Coronary artery (tissue), 2 donors: ENCODE measurements at regions not wholly inside any gene's neighbourhood (a gene's known extent, or its start where the extent isn't known, plus 50 kb on each side); places are given as distances from the start of the nearest gene placed in this dataset.

Source experiments
- DNase-seq: peaks from one replicate; pipeline ENCODE4 v3.0.0-alpha.2; 2017; ENCODE audit warnings: low spot score
- H3K27ac ChIP-seq, 2 donors: fragments of 200-600 bp; sonication (generic); one replicate each; pipeline ENCODE4 v1.5.1; 2016 to 2019
- H3K4me3 ChIP-seq: fragments of 200-600 bp; sonication (generic); 2 replicates; pipeline ENCODE4 v1.5.1; 2016; ENCODE audit warnings: mild to moderate bottlenecking, moderate library complexity
- TF ChIP-seq, protein P1 (sequence below): fragments of 200-600 bp; sonication (generic); IDR thresholded peaks from one replicate; pipeline ENCODE4 v1.5.1; 2019; ENCODE audit warnings: antibody characterized with exemption

DNA sequence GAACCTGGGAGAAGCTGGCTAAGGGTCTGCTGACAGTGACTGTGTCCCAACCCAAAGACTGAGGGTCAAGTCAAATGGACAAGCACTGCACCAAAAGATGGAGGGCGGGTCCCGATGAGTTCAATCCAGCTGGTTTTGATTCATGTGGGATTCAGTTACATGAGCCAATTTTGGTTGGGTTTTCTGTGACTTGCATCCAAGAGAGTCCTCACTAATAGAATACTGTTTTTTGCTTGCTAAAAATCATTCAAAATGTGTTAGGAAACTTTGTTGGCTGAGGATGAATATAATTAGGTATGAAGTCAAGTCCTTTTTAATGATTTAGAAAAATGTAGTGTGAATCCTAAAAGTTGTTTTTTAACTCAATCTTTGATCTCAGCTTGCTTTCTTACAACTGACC is 323.8 kb upstream of the NOX3 start:
- no peak for DNase-seq
- Histone ChIP-seq H3K27ac (no peak overlapping the region), H3K4me3 (no peak overlapping the region)
- TF ChIP-seq, protein P1, sequence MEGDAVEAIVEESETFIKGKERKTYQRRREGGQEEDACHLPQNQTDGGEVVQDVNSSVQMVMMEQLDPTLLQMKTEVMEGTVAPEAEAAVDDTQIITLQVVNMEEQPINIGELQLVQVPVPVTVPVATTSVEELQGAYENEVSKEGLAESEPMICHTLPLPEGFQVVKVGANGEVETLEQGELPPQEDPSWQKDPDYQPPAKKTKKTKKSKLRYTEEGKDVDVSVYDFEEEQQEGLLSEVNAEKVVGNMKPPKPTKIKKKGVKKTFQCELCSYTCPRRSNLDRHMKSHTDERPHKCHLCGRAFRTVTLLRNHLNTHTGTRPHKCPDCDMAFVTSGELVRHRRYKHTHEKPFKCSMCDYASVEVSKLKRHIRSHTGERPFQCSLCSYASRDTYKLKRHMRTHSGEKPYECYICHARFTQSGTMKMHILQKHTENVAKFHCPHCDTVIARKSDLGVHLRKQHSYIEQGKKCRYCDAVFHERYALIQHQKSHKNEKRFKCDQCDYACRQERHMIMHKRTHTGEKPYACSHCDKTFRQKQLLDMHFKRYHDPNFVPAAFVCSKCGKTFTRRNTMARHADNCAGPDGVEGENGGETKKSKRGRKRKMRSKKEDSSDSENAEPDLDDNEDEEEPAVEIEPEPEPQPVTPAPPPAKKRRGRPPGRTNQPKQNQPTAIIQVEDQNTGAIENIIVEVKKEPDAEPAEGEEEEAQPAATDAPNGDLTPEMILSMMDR: no peak

DNA sequence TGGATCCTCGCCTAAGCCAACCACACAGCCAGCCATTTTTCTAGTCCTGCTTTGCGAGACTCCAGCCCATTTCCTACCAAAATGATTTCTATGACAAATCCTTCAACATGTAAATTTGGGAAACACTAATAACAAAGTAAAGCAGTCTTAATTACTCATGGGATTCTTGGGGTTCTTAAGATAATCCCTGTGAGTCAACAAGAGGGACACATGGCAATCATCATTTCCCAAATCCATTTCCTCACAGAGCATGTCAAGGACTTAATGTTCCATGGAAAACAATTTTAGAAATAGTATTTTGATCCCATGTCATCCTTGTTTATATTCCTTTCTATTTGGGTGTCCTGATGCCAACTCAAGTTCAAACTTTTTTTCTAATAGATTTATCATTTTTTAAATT is 322.7 kb upstream of the NOX3 start:
- Histone ChIP-seq H3K27ac (no peak overlapping the region), H3K4me3 (no peak overlapping the region)
- no peak for DNase-seq
- TF ChIP-seq, protein P1: no peak

DNA sequence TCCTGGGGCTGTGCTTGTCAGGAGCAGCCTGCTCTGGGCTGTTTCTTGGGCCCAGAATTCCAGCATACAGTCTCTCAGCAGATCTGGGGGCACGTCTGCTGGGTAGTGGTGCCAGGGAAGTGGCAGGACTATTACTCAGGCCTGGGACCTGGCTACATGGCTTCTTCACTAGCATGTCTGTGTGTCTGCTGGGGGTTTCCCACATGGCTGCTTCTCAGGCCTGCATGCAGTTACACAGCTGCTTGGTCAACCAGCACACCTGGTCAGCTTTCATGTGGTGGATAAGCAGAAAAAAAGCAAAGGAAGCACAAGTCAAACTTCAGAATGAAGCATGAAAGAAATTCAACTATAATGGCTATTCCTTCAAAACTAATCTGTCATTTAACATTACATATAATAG is 316.2 kb upstream of the NOX3 start:
- no peak for DNase-seq
- H3K4me3 ChIP-seq: no peak overlapping the region
- TF ChIP-seq, protein P1: no peak
- H3K27ac ChIP-seq: no peak overlapping the region

DNA sequence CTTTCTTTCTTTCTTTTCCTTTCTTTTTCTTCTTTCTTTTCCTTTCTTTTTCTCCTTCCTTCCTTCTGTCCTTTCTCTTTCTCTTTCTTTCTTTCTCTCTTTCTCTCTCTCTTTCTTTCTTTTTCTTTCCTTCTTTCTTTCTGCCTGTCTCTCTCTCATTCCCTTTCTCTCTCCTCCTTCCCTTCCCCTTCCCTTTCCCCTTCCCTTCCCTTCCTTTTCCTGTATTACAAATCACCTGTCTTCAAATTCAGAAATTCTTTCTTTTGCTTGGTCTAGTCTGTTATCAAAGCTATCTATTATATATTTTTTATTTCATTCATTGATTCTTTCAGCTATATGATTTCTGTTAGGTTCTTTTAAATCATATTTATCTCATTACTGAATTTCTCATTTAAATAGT is 315.2 kb upstream of the NOX3 start:
- TF ChIP-seq, protein P1: no peak
- no peak overlapping the region for H3K27ac ChIP-seq
- no peak for DNase-seq
- no peak overlapping the region for H3K4me3 ChIP-seq

DNA sequence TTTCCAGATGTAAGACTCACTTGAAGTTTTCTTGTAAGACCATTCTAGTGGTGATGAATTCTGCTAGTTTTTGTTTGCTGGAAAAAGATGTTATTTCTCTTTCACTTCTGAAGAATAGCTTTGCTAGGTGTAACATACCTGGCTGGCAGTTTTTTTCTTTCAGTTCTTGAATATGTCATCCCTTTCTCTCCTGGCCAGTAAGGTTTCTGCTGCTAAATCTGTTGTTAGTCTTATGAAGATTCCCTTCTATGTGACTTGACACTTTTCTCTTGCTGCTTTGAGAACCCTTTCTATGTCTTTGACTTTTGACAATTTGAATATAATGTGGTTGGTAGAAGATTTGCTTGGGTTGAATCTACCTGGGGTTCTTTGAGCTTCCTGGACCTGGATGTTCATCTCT is 314.7 kb upstream of the NOX3 start:
- TF ChIP-seq, protein P1: no peak
- H3K4me3 ChIP-seq: no peak overlapping the region
- no peak for DNase-seq
- H3K27ac ChIP-seq: no peak overlapping the region

DNA sequence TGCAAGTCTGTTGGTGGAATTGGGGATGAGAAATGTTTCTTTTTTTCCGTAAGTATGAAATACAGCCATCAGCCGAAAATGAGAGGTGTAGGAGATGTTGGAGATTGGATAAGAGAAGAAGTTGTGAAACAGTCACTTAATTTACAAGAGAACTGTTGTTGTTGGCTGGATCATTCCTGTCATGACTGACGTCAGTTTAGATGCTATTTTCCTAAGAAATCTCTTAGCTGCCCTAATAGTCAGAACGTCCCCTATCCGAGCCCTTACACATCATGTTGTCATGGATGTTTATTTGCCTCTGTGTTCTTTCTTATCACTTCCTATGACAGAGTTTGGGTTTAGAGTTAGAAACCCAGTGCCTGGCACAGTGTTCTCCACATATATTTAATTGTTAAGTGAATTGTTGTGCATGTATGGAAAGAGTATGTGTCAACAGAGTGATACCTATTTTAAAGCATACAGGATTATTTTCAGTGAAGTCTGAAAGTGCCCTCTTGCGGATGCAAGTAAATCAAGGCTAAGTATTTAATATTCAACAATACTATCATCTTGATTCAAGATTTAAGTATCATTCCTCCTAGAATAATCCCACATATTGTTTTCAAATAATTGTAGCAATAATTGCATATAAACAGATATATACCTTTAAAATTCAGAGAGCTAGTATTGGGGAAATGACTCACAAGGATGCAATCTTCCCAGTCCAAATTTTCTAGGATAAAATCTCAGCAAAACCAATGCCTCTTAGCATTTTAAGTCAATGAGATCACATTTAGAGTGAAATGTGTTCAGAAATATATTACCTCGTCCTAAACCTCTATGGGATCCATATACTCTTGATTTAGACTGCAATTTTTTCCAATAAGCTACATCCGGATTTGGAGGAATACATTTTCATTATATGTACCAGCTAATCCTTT is 309.9 kb upstream of the NOX3 start:
- no peak overlapping the region for H3K27ac ChIP-seq
- H3K4me3 ChIP-seq: no peak overlapping the region
- TF ChIP-seq, protein P1: no peak
- DNase-seq: no peak

DNA sequence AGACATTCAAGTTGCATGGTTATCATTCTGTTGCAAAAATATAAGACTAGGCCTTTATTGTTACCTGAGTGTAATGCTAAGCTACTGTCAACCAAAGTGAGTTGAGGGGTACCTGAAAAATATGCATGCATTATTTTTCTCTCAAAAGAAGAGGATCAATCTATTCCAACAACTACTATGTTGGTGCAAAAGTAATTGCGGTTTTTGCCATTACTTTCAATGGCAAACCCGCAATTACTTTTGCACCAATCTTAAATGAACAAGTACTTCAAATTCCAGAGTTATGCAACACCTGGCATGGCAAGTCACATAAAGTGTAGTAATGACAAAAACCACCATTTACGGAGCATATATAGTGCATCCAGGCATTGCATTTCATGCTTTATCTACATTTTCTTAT is 307.0 kb upstream of the NOX3 start:
- Histone ChIP-seq H3K4me3 (no peak overlapping the region), H3K27ac (no peak overlapping the region)
- DNase-seq: no peak
- TF ChIP-seq, protein P1: no peak
